ENCODE measurements at regions not wholly inside any gene's neighbourhood (a gene's known extent, or its start where the extent isn't known, plus 50 kb on each side); places are given as distances from the start of the nearest gene placed in this dataset.

GRCh38 chr15:69529961-69530633, 77.5 kb downstream of the RPLP1 start:
- TF ChIP-seq CTCF (IDR thresholded peaks at IDR 0.05): no peak
- DNase-seq (no peak), ATAC-seq (no peak)
- intact Hi-C loops (cut with DNase I): no loop called here
- H3K27ac ChIP-seq: no peak overlapping the region
- no peaks in the 10 kb centered on the region for H3K27me3 ChIP-seq (ENCODE audit: low read depth)
- H3K36me3 ChIP-seq: no peaks in the 10 kb centered on the region
- H3K4me1 ChIP-seq: no peaks in the 10 kb centered on the region
- no peak overlapping the region for H3K4me3 ChIP-seq
- no peaks in the 10 kb centered on the region for H3K9me3 ChIP-seq

- Histone ChIP-seq H3K9me3 (no peaks in the 10 kb centered on the region), H3K4me3 (no peak overlapping the region), H3K4me1 (no peaks in the 10 kb centered on the region), H3K36me3 (no peaks in the 10 kb centered on the region), H3K27me3 (ENCODE audit: low read depth) (no peaks in the 10 kb centered on the region), H3K27ac (no peak overlapping the region)
- DNase-seq (no peak), ATAC-seq (no peak)
- intact Hi-C loops (cut with DNase I): no loop called here
- TF ChIP-seq CTCF (IDR thresholded peaks at IDR 0.05): no peak
These were observed 78.5 kb downstream of the RPLP1 start for GRCh38 chr15:69530991-69531664.

GRCh38 chr15:69531665-69532027, 79.0 kb downstream of the RPLP1 start:
- no peak for TF ChIP-seq CTCF (IDR thresholded peaks at IDR 0.05)
- H3K36me3 ChIP-seq: no peaks in the 10 kb centered on the region
- intact Hi-C loops (cut with DNase I): no loop called here
- no peak overlapping the region for H3K27ac ChIP-seq
- no peak for ATAC-seq
- no peaks in the 10 kb centered on the region for H3K9me3 ChIP-seq
- no peaks in the 10 kb centered on the region for H3K27me3 ChIP-seq (ENCODE audit: low read depth)
- H3K4me1 ChIP-seq: no peaks in the 10 kb centered on the region
- no peak for DNase-seq
- no peak overlapping the region for H3K4me3 ChIP-seq

GRCh38 chr15:69532066-69532465, 79.4 kb downstream of the RPLP1 start:
- ATAC-seq (no peak), DNase-seq (no peak)
- H3K4me3 ChIP-seq: no peak overlapping the region
- intact Hi-C loops (cut with DNase I): no loop called here
- TF ChIP-seq CTCF (IDR thresholded peaks at IDR 0.05): no peak
- no peak overlapping the region for H3K27ac ChIP-seq
- H3K36me3 ChIP-seq: no peaks in the 10 kb centered on the region
- H3K4me1 ChIP-seq: no peaks in the 10 kb centered on the region
- H3K9me3 ChIP-seq: no peaks in the 10 kb centered on the region
- no peaks in the 10 kb centered on the region for H3K27me3 ChIP-seq (ENCODE audit: low read depth)

- intact Hi-C loops (cut with DNase I): no loop called here
- no peak for TF ChIP-seq CTCF (IDR thresholded peaks at IDR 0.05)
- Histone ChIP-seq H3K27me3 (ENCODE audit: low read depth) (no peaks in the 10 kb centered on the region), H3K4me3 (no peak overlapping the region), H3K9me3 (no peaks in the 10 kb centered on the region), H3K27ac (no peak overlapping the region), H3K4me1 (no peaks in the 10 kb centered on the region), H3K36me3 (no peaks in the 10 kb centered on the region)
- DNase-seq (no peak), ATAC-seq (no peak)
These were observed 80.2 kb downstream of the RPLP1 start for GRCh38 chr15:69532856-69533255.
